GM10266 (cell line): ENCODE measurements at regions not wholly inside any gene's neighbourhood (a gene's known extent, or its start where the extent isn't known, plus 50 kb on each side); places are given as distances from the start of the nearest gene placed in this dataset.

Source experiments
- DNase-seq: peaks from one replicate; pipeline ENCODE4 v3.0.0; 2012; ENCODE audit errors: extremely low spot score
- CTCF ChIP-seq: IDR thresholded peaks from 2 replicates; pipeline ENCODE4 v1.5.1; 2012; ENCODE audit warnings: mild to moderate bottlenecking, low read depth; ENCODE audit not compliant: control insufficient read depth, insufficient read depth; ENCODE audit errors: missing control alignments

GRCh38 chr1:242770366-242770765 is 245.9 kb upstream of the PLD5 start:
- DNase-seq: no peak
- no peak for TF ChIP-seq CTCF

GRCh38 chr1:242764161-242764560 is 239.7 kb upstream of the PLD5 start:
- no peak for TF ChIP-seq CTCF
- DNase-seq: no peak

GRCh38 chr1:242761556-242761955 is 237.1 kb upstream of the PLD5 start:
- no peak for DNase-seq
- no peak for TF ChIP-seq CTCF

- DNase-seq: no peak
- no peak for TF ChIP-seq CTCF
These were observed 230.4 kb upstream of the PLD5 start for GRCh38 chr1:242754926-242755325.

- no peak for DNase-seq
- no peak for TF ChIP-seq CTCF
These were observed 229.6 kb upstream of the PLD5 start for GRCh38 chr1:242754125-242754524.

- TF ChIP-seq CTCF: no peak
- no peak for DNase-seq
These were observed 222.7 kb upstream of the PLD5 start for GRCh38 chr1:242747233-242747632.

GRCh38 chr1:242745079-242745478 is 220.6 kb upstream of the PLD5 start:
- TF ChIP-seq CTCF: no peak
- no peak for DNase-seq
